ENCODE measurements at regions not wholly inside any gene's neighbourhood (a gene's known extent, or its start where the extent isn't known, plus 50 kb on each side); places are given as distances from the start of the nearest gene placed in this dataset.

DNA sequence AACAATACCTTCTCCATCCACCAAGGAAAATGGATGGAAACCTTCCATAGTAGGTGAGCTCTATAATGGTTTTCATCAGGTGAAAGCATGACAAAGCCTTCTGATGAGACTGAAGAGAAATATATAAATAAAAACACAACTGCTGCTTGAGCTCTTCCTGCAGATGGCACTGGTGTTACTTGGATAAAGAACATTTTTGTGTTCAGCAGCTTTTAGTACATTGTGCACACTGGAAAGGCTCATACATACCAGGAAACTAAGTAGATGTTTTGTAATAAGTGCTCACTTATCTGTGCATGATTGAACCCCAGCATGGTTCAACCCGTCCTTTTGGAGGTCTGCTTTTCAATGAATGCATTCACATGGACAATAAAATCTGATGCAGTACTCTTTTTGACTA, 357.3 kb upstream of the MIS18BP1 start:
- Histone ChIP-seq H3K27ac (ENCODE audit: low read depth in 1 of 2, low read length in 2 of 2) (no peak overlapping the region), H3K27me3 (ENCODE audit: control insufficient read depth in 4 of 4, insufficient read depth in 4 of 4, low read length in 3 of 4) (no peaks in the 10 kb centered on the region), H3K36me3 (ENCODE audit: control insufficient read depth in 4 of 4, insufficient read depth in 3 of 4, low read depth in 1 of 4, low read length in 3 of 4) (no peaks in the 10 kb centered on the region), H3K9me3 (ENCODE audit: control insufficient read depth in 4 of 4, low read length in 3 of 4) (no peaks in the 10 kb centered on the region), H3K9ac (ENCODE audit: low read depth in 1 of 2, low read length in 2 of 2) (no peak overlapping the region), H3K4me3 (ENCODE audit: low read depth in 1 of 3, low read length in 3 of 3) (no peak overlapping the region), H3K4me1 (ENCODE audit: control insufficient read depth in 4 of 4, insufficient read depth in 4 of 4, low read length in 3 of 4) (no peaks in the 10 kb centered on the region)
- no peak for DNase-seq (ENCODE audit: low spot score)
- 1% methylated on average over 1 of the region's 1 CpG for WGBS
- TF ChIP-seq YY1 (IDR thresholded peaks at IDR 0.05) (no peak), RXRA (IDR thresholded peaks at IDR 0.05) (no peak), FOXA2 (IDR thresholded peaks at IDR 0.05) (no peak), RAD21 (IDR thresholded peaks at IDR 0.05) (no peak), CTCF (IDR thresholded peaks at IDR 0.05; ENCODE audit: low read depth, low read length, missing input control) (no peak), EGR1 (IDR thresholded peaks at IDR 0.05; ENCODE audit: low read depth in 2 of 2) (no peak), HNF4A (conservative IDR thresholded peaks at IDR 0.05) (no peak), SP1 (IDR thresholded peaks at IDR 0.05) (no peak), FOXA1 (IDR thresholded peaks at IDR 0.05) (no peak), GABPA (IDR thresholded peaks at IDR 0.05 in 1 of 2, conservative IDR thresholded peaks at IDR 0.05 in 1 of 2) (no peak), ZBTB33 (IDR thresholded peaks at IDR 0.05) (no peak)

GRCh38 chr14:45587142-45587541, 334.1 kb upstream of the MIS18BP1 start:
- DNase-seq (ENCODE audit: low spot score): no peak
- TF ChIP-seq RXRA (IDR thresholded peaks at IDR 0.05): no peak
- H3K27me3 ChIP-seq (ENCODE audit: control insufficient read depth in 4 of 4, insufficient read depth in 4 of 4, low read length in 3 of 4): no peaks in the 10 kb centered on the region
- no peaks in the 10 kb centered on the region for H3K4me1 ChIP-seq (ENCODE audit: control insufficient read depth in 4 of 4, insufficient read depth in 4 of 4, low read length in 3 of 4)
- H3K27ac ChIP-seq (ENCODE audit: low read depth in 1 of 2, low read length in 2 of 2): no peak overlapping the region
- H3K9me3 ChIP-seq (ENCODE audit: control insufficient read depth in 4 of 4, low read length in 3 of 4): peaks cover 3 to 4% (median 4%) of the 10 kb centered on the region in 4 donors
- no peak overlapping the region for H3K9ac ChIP-seq (ENCODE audit: low read depth in 1 of 2, low read length in 2 of 2)
- 75% methylated on average over 3 of the region's 3 CpGs for WGBS
- H3K36me3 ChIP-seq (ENCODE audit: control insufficient read depth in 4 of 4, insufficient read depth in 3 of 4, low read depth in 1 of 4, low read length in 3 of 4): no peaks in the 10 kb centered on the region
- no peak overlapping the region for H3K4me3 ChIP-seq (ENCODE audit: low read depth in 1 of 3, low read length in 3 of 3)

DNA sequence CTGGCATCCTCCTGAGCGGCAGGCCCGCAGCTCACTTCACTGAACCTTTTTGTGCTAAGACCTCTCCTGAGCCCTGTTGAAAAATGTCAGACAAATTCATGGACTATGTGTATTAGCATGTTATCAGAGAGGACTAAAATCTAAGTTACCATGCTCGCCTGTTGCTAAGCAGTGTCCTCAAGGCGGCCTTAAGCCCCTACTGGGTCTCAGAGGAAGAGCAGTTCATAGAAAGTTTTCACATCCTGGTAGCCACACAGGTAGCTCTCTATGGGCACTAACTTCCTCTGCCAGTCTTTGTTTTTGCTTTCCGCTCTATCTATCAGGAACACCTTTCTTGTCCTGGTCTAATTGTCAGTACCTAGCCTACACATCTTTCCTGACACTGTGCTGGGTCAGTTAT, 306.6 kb upstream of the MIS18BP1 start:
- no peaks in the 10 kb centered on the region for H3K9me3 ChIP-seq (ENCODE audit: control insufficient read depth in 4 of 4, low read length in 3 of 4)
- no peak for DNase-seq (ENCODE audit: low spot score)
- H3K27ac ChIP-seq (ENCODE audit: low read depth in 1 of 2, low read length in 2 of 2): no peak overlapping the region
- H3K4me1 ChIP-seq (ENCODE audit: control insufficient read depth in 4 of 4, insufficient read depth in 4 of 4, low read length in 3 of 4): no peaks in the 10 kb centered on the region
- 91% methylated on average over 5 of the region's 5 CpGs for WGBS
- H3K36me3 ChIP-seq (ENCODE audit: control insufficient read depth in 4 of 4, insufficient read depth in 3 of 4, low read depth in 1 of 4, low read length in 3 of 4): no peaks in the 10 kb centered on the region
- no peak overlapping the region for H3K9ac ChIP-seq (ENCODE audit: low read depth in 1 of 2, low read length in 2 of 2)
- no peak overlapping the region for H3K4me3 ChIP-seq (ENCODE audit: low read depth in 1 of 3, low read length in 3 of 3)
- no peaks in the 10 kb centered on the region for H3K27me3 ChIP-seq (ENCODE audit: control insufficient read depth in 4 of 4, insufficient read depth in 4 of 4, low read length in 3 of 4)
- no peak for TF ChIP-seq RAD21 (IDR thresholded peaks at IDR 0.05)
- TF ChIP-seq, protein P1, sequence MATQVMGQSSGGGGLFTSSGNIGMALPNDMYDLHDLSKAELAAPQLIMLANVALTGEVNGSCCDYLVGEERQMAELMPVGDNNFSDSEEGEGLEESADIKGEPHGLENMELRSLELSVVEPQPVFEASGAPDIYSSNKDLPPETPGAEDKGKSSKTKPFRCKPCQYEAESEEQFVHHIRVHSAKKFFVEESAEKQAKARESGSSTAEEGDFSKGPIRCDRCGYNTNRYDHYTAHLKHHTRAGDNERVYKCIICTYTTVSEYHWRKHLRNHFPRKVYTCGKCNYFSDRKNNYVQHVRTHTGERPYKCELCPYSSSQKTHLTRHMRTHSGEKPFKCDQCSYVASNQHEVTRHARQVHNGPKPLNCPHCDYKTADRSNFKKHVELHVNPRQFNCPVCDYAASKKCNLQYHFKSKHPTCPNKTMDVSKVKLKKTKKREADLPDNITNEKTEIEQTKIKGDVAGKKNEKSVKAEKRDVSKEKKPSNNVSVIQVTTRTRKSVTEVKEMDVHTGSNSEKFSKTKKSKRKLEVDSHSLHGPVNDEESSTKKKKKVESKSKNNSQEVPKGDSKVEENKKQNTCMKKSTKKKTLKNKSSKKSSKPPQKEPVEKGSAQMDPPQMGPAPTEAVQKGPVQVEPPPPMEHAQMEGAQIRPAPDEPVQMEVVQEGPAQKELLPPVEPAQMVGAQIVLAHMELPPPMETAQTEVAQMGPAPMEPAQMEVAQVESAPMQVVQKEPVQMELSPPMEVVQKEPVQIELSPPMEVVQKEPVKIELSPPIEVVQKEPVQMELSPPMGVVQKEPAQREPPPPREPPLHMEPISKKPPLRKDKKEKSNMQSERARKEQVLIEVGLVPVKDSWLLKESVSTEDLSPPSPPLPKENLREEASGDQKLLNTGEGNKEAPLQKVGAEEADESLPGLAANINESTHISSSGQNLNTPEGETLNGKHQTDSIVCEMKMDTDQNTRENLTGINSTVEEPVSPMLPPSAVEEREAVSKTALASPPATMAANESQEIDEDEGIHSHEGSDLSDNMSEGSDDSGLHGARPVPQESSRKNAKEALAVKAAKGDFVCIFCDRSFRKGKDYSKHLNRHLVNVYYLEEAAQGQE (IDR thresholded peaks at IDR 0.05): no peak
- no peak for TF ChIP-seq ATF3 (IDR thresholded peaks at IDR 0.05)
- no peak for TF ChIP-seq FOXA2 (IDR thresholded peaks at IDR 0.05)
- TF ChIP-seq JUND (IDR thresholded peaks at IDR 0.05): no peak
- no peak for TF ChIP-seq NR2F2 (IDR thresholded peaks at IDR 0.05)
- TF ChIP-seq SP1 (IDR thresholded peaks at IDR 0.05): no peak
- no peak for TF ChIP-seq FOXA1 (IDR thresholded peaks at IDR 0.05)
- TF ChIP-seq ZBTB33 (IDR thresholded peaks at IDR 0.05): no peak
- TF ChIP-seq CTCF (IDR thresholded peaks at IDR 0.05; ENCODE audit: low read depth, low read length, missing input control): no peak
- TF ChIP-seq HNF4G (IDR thresholded peaks at IDR 0.05): no peak
- TF ChIP-seq GABPA (IDR thresholded peaks at IDR 0.05 in 1 of 2, conservative IDR thresholded peaks at IDR 0.05 in 1 of 2): no peak

Measured in liver (tissue), 8 donors.